Activated CD4-positive, alpha-beta T cell treated with anti-CD3 and anti-CD28 coated beads for 36 hours (primary cell): ENCODE measurements at regions not wholly inside any gene's neighbourhood (a gene's known extent, or its start where the extent isn't known, plus 50 kb on each side); places are given as distances from the start of the nearest gene placed in this dataset.
"Not testable (repeated sequence)": the region's sequence is repeated elsewhere in the genome, so short reads cannot be mapped to it uniquely, and the experiment has no call there.

Source experiments
- ATAC-seq: fragments of 200-7000 bp; cut with Tn5 transposase; one replicate; pipeline ENCODE4 v1.10.0; 2021; ENCODE audit warnings: mild to moderate bottlenecking, moderate library complexity
- CTCF ChIA-PET: fragments of 350-600 bp; sonication (Branson Sonifier 250); formaldehyde crosslinking; loops from one replicate; lab custom pipeline; 2021; ENCODE audit warnings: antibody characterized with exemption; lab: Charles Lee
- POLR2A ChIA-PET: fragments of 350-600 bp; sonication (Branson Sonifier 250); formaldehyde crosslinking; loops from one replicate; lab custom pipeline; 2021; ENCODE audit warnings: antibody characterized with exemption, inconsistent platforms; lab: Charles Lee
- DNase-seq: peaks from one replicate; pipeline ENCODE4 v3.0.0-alpha.2; 2020
- H3K27ac Mint-ChIP-seq: one replicate; pipeline ENCODE4 v1.8.0; 2021; ENCODE audit warnings: mixed read lengths
- H3K27me3 Mint-ChIP-seq: one replicate; pipeline ENCODE4 v1.8.0; 2021; ENCODE audit warnings: mixed read lengths
- H3K36me3 Mint-ChIP-seq: one replicate; pipeline ENCODE4 v1.8.0; 2021; ENCODE audit warnings: low read depth, mixed read lengths
- H3K4me1 Mint-ChIP-seq: one replicate; pipeline ENCODE4 v1.8.0; 2021; ENCODE audit warnings: mixed read lengths
- H3K4me3 Mint-ChIP-seq: one replicate; pipeline ENCODE4 v1.8.0; 2021; ENCODE audit warnings: mild to moderate bottlenecking, moderate library complexity, mixed read lengths
- H3K9me3 Mint-ChIP-seq: one replicate; pipeline ENCODE4 v1.8.0; 2021; ENCODE audit warnings: low read depth, mixed read lengths
- intact Hi-C, 2 experiments: fragments of 100-400 bp; cut with DNase I in 1 of 2; cut with micrococcal nuclease in 1 of 2; formaldehyde crosslinking; loops; one replicate each; pipeline versions ENCODE4 v1.14.2 to v1.15.1; 2022 to 2024; cut with DNase I, micrococcal nuclease

- DNase-seq, ATAC-seq, POLR2A ChIA-PET, H3K9me3 Mint-ChIP-seq, H3K36me3 Mint-ChIP-seq, H3K4me3 Mint-ChIP-seq, H3K27me3 Mint-ChIP-seq, H3K4me1 Mint-ChIP-seq, CTCF ChIA-PET, H3K27ac Mint-ChIP-seq, intact Hi-C loops: not testable (repeated sequence)
Measured at GRCh38 chr18:71031296-71032191, 742.7 kb downstream of the SOCS6 start.

GRCh38 chr18:71030085-71030484, 741.2 kb downstream of the SOCS6 start:
- POLR2A ChIA-PET, H3K9me3 Mint-ChIP-seq, intact Hi-C loops, H3K4me3 Mint-ChIP-seq, H3K27me3 Mint-ChIP-seq, DNase-seq, H3K27ac Mint-ChIP-seq, H3K36me3 Mint-ChIP-seq, H3K4me1 Mint-ChIP-seq, CTCF ChIA-PET, ATAC-seq: not testable (repeated sequence)

GRCh38 chr18:71028285-71028762, 739.5 kb downstream of the SOCS6 start:
- Mint-ChIP-seq H3K27me3 (no peaks in the 10 kb centered on the region), H3K27ac (no peak overlapping the region), H3K9me3 (peaks cover 8% of the 10 kb centered on the region), H3K4me1 (no peaks in the 10 kb centered on the region), H3K4me3 (no peak overlapping the region), H3K36me3 (no peaks in the 10 kb centered on the region)
- POLR2A ChIA-PET = no interaction called here
- CTCF ChIA-PET = no interaction called here
- ATAC-seq = no peak
- intact Hi-C loops = no loop called here
- no peak for DNase-seq

- intact Hi-C loops = no loop called here
- no peak for ATAC-seq
- no peak overlapping the region for H3K27ac Mint-ChIP-seq
- H3K9me3 Mint-ChIP-seq = peaks cover 8% of the 10 kb centered on the region
- no peaks in the 10 kb centered on the region for H3K4me1 Mint-ChIP-seq
- no peak overlapping the region for H3K4me3 Mint-ChIP-seq
- ChIA-PET POLR2A (no interaction called here), CTCF (no interaction called here)
- H3K27me3 Mint-ChIP-seq = no peaks in the 10 kb centered on the region
- H3K36me3 Mint-ChIP-seq = no peaks in the 10 kb centered on the region
- no peak for DNase-seq
Measured at GRCh38 chr18:71027531-71027930, 738.7 kb downstream of the SOCS6 start.

GRCh38 chr18:71025505-71026225, 736.8 kb downstream of the SOCS6 start:
- Mint-ChIP-seq H3K36me3 (no peaks in the 10 kb centered on the region), H3K27ac (no peak overlapping the region), H3K9me3 (peaks cover 7% of the 10 kb centered on the region), H3K4me3 (no peak overlapping the region), H3K27me3 (no peaks in the 10 kb centered on the region), H3K4me1 (no peaks in the 10 kb centered on the region)
- POLR2A ChIA-PET = no interaction called here
- DNase-seq (no peak), ATAC-seq (no peak)
- intact Hi-C loops = no loop called here
- CTCF ChIA-PET = no interaction called here

GRCh38 chr18:71022389-71022788, 733.5 kb downstream of the SOCS6 start:
- intact Hi-C loops = no loop called here
- ATAC-seq (no peak), DNase-seq (no peak)
- H3K27me3 Mint-ChIP-seq = no peaks in the 10 kb centered on the region
- H3K4me3 Mint-ChIP-seq = no peak overlapping the region
- H3K27ac Mint-ChIP-seq = no peak overlapping the region
- peaks cover 5% of the 10 kb centered on the region for H3K9me3 Mint-ChIP-seq
- CTCF ChIA-PET = no interaction called here
- no peaks in the 10 kb centered on the region for H3K36me3 Mint-ChIP-seq
- POLR2A ChIA-PET = no interaction called here
- no peaks in the 10 kb centered on the region for H3K4me1 Mint-ChIP-seq

GRCh38 chr18:71021030-71021362, 732.2 kb downstream of the SOCS6 start:
- Mint-ChIP-seq H3K4me1 (no peaks in the 10 kb centered on the region), H3K36me3 (no peaks in the 10 kb centered on the region), H3K27me3 (no peaks in the 10 kb centered on the region), H3K9me3 (peaks cover 5% of the 10 kb centered on the region), H3K4me3 (no peak overlapping the region), H3K27ac (no peak overlapping the region)
- DNase-seq (no peak), ATAC-seq (no peak)
- intact Hi-C loops = no loop called here
- CTCF ChIA-PET = no interaction called here
- POLR2A ChIA-PET = no interaction called here

GRCh38 chr18:71020342-71021029, 731.6 kb downstream of the SOCS6 start:
- H3K4me1 Mint-ChIP-seq = no peaks in the 10 kb centered on the region
- no peaks in the 10 kb centered on the region for H3K27me3 Mint-ChIP-seq
- POLR2A ChIA-PET = no interaction called here
- H3K27ac Mint-ChIP-seq = no peak overlapping the region
- H3K4me3 Mint-ChIP-seq = no peak overlapping the region
- ATAC-seq (no peak), DNase-seq (no peak)
- no peaks in the 10 kb centered on the region for H3K36me3 Mint-ChIP-seq
- intact Hi-C loops = no loop called here
- H3K9me3 Mint-ChIP-seq = peaks cover 5% of the 10 kb centered on the region
- CTCF ChIA-PET = no interaction called here

GRCh38 chr18:71018816-71019215, 730.0 kb downstream of the SOCS6 start:
- CTCF ChIA-PET = no interaction called here
- Mint-ChIP-seq H3K4me1 (no peaks in the 10 kb centered on the region), H3K4me3 (no peak overlapping the region), H3K27me3 (no peaks in the 10 kb centered on the region), H3K36me3 (no peaks in the 10 kb centered on the region), H3K9me3 (peaks cover 5% of the 10 kb centered on the region), H3K27ac (no peak overlapping the region)
- no peak for DNase-seq
- ATAC-seq = no peak
- POLR2A ChIA-PET = no interaction called here
- intact Hi-C loops = no loop called here

GRCh38 chr18:71012789-71013188, 723.9 kb downstream of the SOCS6 start:
- H3K4me1 Mint-ChIP-seq = no peaks in the 10 kb centered on the region
- H3K27ac Mint-ChIP-seq = no peak overlapping the region
- ATAC-seq (no peak), DNase-seq (no peak)
- ChIA-PET CTCF (no interaction called here), POLR2A (no interaction called here)
- intact Hi-C loops = no loop called here
- H3K36me3 Mint-ChIP-seq = no peaks in the 10 kb centered on the region
- H3K9me3 Mint-ChIP-seq = peaks cover 3% of the 10 kb centered on the region
- no peaks in the 10 kb centered on the region for H3K27me3 Mint-ChIP-seq
- H3K4me3 Mint-ChIP-seq = no peak overlapping the region

GRCh38 chr18:71011389-71011788, 722.5 kb downstream of the SOCS6 start:
- no peak for DNase-seq
- Mint-ChIP-seq H3K9me3 (no peaks in the 10 kb centered on the region), H3K36me3 (no peaks in the 10 kb centered on the region), H3K27me3 (no peaks in the 10 kb centered on the region), H3K27ac (no peak overlapping the region), H3K4me3 (no peak overlapping the region), H3K4me1 (no peaks in the 10 kb centered on the region)
- intact Hi-C loops = no loop called here
- ATAC-seq = no peak
- ChIA-PET POLR2A (no interaction called here), CTCF (no interaction called here)
